ENCODE measurements at regions not wholly inside any gene's neighbourhood (a gene's known extent, or its start where the extent isn't known, plus 50 kb on each side); places are given as distances from the start of the nearest gene placed in this dataset.

DNA sequence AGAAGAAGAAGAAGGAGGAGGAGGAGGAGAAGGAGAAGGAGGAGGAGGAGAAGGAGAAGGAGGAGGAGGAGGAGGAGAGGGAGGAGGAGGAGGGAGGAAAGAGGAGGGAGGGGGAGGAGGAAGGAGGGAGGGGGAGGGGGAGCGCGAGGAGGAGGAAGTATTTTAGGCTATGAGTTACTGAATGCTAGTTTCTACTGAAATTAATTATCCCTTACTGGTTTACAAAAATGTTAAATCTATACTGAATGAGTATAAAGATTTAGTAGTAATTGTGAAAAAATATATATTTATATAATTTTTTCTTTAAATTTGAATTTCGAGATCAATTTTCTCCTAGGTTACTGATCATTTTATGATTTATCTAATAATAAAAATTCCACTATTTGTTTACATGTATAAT, 1769.0 kb upstream of the NUDT12 start:
- Histone ChIP-seq H3K27ac (ENCODE audit: low read depth in 2 of 2, low read length in 1 of 2) (no peak overlapping the region), H3K4me2 (no peak overlapping the region), H3K9me3 (no peaks in the 10 kb centered on the region), H4K20me1 (ENCODE audit: insufficient read depth) (no peaks in the 10 kb centered on the region), H3K9me2 (no peaks in the 10 kb centered on the region; the same call in 1 of the 2 replicates), H3K27me3 (ENCODE audit: insufficient read depth) (no peaks in the 10 kb centered on the region), H2AFZ (ENCODE audit: low read depth) (no peak overlapping the region), H3K4me1 (ENCODE audit: control insufficient read depth in 1 of 2, insufficient read depth in 2 of 2, low read depth in 1 of 2, low read length in 1 of 2) (no peaks in the 10 kb centered on the region), H3K9ac (no peak overlapping the region), H3K36me3 (replicated peaks in 1 of 2; ENCODE audit: control insufficient read depth in 1 of 2, insufficient read depth in 2 of 2, low read length in 1 of 2) (no peaks in the 10 kb centered on the region), H3F3A (replicated peaks; ENCODE audit: insufficient read depth) (no peaks in the 10 kb centered on the region), H3K79me2 (ENCODE audit: insufficient read depth) (no peaks in the 10 kb centered on the region), H3K4me3 (ENCODE audit: low read depth in 2 of 2, low read length in 1 of 2) (no peak overlapping the region)
- no peak for TF ChIP-seq SIN3A (IDR thresholded peaks at IDR 0.05; ENCODE audit: borderline replicate concordance, low read depth, low read length)
- no peak for TF ChIP-seq GATA2 (CRISPR knock-in tag; IDR thresholded peaks at IDR 0.05)
- no peak for TF ChIP-seq MEF2A (IDR thresholded peaks at IDR 0.05; ENCODE audit: borderline replicate concordance, low read depth)
- no peak for TF ChIP-seq POLR2AphosphoS5 (IDR thresholded peaks at IDR 0.05; ENCODE audit: low read depth, low read length)
- TF ChIP-seq, protein P1, sequence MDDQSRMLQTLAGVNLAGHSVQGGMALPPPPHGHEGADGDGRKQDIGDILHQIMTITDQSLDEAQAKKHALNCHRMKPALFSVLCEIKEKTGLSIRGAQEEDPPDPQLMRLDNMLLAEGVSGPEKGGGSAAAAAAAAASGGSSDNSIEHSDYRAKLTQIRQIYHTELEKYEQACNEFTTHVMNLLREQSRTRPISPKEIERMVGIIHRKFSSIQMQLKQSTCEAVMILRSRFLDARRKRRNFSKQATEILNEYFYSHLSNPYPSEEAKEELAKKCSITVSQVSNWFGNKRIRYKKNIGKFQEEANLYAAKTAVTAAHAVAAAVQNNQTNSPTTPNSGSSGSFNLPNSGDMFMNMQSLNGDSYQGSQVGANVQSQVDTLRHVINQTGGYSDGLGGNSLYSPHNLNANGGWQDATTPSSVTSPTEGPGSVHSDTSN (IDR thresholded peaks at IDR 0.05) = no peak
- no peak for TF ChIP-seq RCOR1 (IDR thresholded peaks at IDR 0.05; ENCODE audit: low read length)
- no peak for TF ChIP-seq YY1 (IDR thresholded peaks at IDR 0.05; ENCODE audit: low read depth)
- TF ChIP-seq, protein P2, sequence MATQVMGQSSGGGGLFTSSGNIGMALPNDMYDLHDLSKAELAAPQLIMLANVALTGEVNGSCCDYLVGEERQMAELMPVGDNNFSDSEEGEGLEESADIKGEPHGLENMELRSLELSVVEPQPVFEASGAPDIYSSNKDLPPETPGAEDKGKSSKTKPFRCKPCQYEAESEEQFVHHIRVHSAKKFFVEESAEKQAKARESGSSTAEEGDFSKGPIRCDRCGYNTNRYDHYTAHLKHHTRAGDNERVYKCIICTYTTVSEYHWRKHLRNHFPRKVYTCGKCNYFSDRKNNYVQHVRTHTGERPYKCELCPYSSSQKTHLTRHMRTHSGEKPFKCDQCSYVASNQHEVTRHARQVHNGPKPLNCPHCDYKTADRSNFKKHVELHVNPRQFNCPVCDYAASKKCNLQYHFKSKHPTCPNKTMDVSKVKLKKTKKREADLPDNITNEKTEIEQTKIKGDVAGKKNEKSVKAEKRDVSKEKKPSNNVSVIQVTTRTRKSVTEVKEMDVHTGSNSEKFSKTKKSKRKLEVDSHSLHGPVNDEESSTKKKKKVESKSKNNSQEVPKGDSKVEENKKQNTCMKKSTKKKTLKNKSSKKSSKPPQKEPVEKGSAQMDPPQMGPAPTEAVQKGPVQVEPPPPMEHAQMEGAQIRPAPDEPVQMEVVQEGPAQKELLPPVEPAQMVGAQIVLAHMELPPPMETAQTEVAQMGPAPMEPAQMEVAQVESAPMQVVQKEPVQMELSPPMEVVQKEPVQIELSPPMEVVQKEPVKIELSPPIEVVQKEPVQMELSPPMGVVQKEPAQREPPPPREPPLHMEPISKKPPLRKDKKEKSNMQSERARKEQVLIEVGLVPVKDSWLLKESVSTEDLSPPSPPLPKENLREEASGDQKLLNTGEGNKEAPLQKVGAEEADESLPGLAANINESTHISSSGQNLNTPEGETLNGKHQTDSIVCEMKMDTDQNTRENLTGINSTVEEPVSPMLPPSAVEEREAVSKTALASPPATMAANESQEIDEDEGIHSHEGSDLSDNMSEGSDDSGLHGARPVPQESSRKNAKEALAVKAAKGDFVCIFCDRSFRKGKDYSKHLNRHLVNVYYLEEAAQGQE (IDR thresholded peaks at IDR 0.05; ENCODE audit: low read depth, low read length) = no peak
- TF ChIP-seq NFIC (IDR thresholded peaks at IDR 0.05; ENCODE audit: borderline replicate concordance) = no peak
- TF ChIP-seq FOXJ3 (CRISPR knock-in tag; IDR thresholded peaks at IDR 0.05) = no peak
- no peak for TF ChIP-seq RAD21 (IDR thresholded peaks at IDR 0.05; ENCODE audit: low read length)
- no peak for TF ChIP-seq NRF1 (IDR thresholded peaks at IDR 0.05; ENCODE audit: low read depth, low read length)
- CTCF ChIA-PET = no interaction called here
- 82% methylated on average over 3 of the region's 3 CpGs for WGBS (ENCODE audit: low lambda C conversion rate)
- POLR2A ChIA-PET = no interaction called here
- no peak for DNase-seq

DNA sequence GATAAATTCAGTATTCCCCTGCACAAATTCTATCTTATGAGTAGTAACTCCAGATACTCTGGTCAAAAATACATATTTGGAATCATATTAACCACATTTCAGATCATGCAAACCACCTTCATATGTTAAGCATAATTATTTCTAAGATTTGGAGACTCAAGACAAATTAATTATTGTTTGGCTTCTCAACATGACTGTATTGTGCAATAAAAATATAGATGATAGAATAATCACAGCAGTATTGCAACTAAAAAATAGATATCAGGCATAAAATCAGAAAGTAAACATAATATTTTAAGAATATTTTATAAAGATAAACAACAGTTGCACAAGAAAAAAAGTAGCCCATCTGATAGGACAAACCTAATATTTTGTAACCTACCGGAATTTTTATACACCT, 1767.6 kb upstream of the NUDT12 start:
- no peak overlapping the region for H3K4me3 ChIP-seq (ENCODE audit: low read depth in 2 of 2, low read length in 1 of 2)
- H2AFZ ChIP-seq (ENCODE audit: low read depth) = no peak overlapping the region
- H3K27ac ChIP-seq (ENCODE audit: low read depth in 2 of 2, low read length in 1 of 2) = no peak overlapping the region
- H3K4me1 ChIP-seq (ENCODE audit: control insufficient read depth in 1 of 2, insufficient read depth in 2 of 2, low read depth in 1 of 2, low read length in 1 of 2) = no peaks in the 10 kb centered on the region
- H3F3A ChIP-seq (replicated peaks; ENCODE audit: insufficient read depth) = no peaks in the 10 kb centered on the region
- ChIA-PET POLR2A (no interaction called here), CTCF (no interaction called here)
- H3K27me3 ChIP-seq (ENCODE audit: insufficient read depth) = no peaks in the 10 kb centered on the region
- no peaks in the 10 kb centered on the region for H3K79me2 ChIP-seq (ENCODE audit: insufficient read depth)
- H3K9ac ChIP-seq = no peak overlapping the region
- no peaks in the 10 kb centered on the region for H4K20me1 ChIP-seq (ENCODE audit: insufficient read depth)
- no peaks in the 10 kb centered on the region for H3K9me3 ChIP-seq
- H3K9me2 ChIP-seq = no peaks in the 10 kb centered on the region; the same call in 1 of the 2 replicates
- 81% methylated on average over 1 of the region's 1 CpG for WGBS (ENCODE audit: low lambda C conversion rate)
- no peak for TF ChIP-seq GABPA (IDR thresholded peaks at IDR 0.05; ENCODE audit: low read depth)
- no peak for TF ChIP-seq JUND (IDR thresholded peaks at IDR 0.05)
- TF ChIP-seq, protein P3, sequence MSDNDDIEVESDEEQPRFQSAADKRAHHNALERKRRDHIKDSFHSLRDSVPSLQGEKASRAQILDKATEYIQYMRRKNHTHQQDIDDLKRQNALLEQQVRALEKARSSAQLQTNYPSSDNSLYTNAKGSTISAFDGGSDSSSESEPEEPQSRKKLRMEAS (IDR thresholded peaks at IDR 0.05; ENCODE audit: low read depth) = no peak
- TF ChIP-seq, protein P4, sequence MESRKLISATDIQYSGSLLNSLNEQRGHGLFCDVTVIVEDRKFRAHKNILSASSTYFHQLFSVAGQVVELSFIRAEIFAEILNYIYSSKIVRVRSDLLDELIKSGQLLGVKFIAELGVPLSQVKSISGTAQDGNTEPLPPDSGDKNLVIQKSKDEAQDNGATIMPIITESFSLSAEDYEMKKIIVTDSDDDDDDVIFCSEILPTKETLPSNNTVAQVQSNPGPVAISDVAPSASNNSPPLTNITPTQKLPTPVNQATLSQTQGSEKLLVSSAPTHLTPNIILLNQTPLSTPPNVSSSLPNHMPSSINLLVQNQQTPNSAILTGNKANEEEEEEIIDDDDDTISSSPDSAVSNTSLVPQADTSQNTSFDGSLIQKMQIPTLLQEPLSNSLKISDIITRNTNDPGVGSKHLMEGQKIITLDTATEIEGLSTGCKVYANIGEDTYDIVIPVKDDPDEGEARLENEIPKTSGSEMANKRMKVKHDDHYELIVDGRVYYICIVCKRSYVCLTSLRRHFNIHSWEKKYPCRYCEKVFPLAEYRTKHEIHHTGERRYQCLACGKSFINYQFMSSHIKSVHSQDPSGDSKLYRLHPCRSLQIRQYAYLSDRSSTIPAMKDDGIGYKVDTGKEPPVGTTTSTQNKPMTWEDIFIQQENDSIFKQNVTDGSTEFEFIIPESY (IDR thresholded peaks at IDR 0.05; ENCODE audit: borderline replicate concordance, low read depth) = no peak
- no peak for TF ChIP-seq YY1 (IDR thresholded peaks at IDR 0.05; ENCODE audit: low read depth)
- TF ChIP-seq FOSL2 (IDR thresholded peaks at IDR 0.05; ENCODE audit: borderline replicate concordance, low read depth) = no peak
- no peak for TF ChIP-seq FOXJ3 (CRISPR knock-in tag; IDR thresholded peaks at IDR 0.05)
- no peak for TF ChIP-seq GATA2 (CRISPR knock-in tag; IDR thresholded peaks at IDR 0.05)
- no peaks in the 10 kb centered on the region for H3K36me3 ChIP-seq (replicated peaks in 1 of 2; ENCODE audit: control insufficient read depth in 1 of 2, insufficient read depth in 2 of 2, low read length in 1 of 2)
- no peak for DNase-seq
- H3K4me2 ChIP-seq = no peak overlapping the region
